IMR-90 (cell line): ENCODE measurements at regions not wholly inside any gene's neighbourhood (a gene's known extent, or its start where the extent isn't known, plus 50 kb on each side); places are given as distances from the start of the nearest gene placed in this dataset.
A peak's percentile ranks its signal among the peaks of the same experiment; 100 is the strongest.
"Not testable (repeated sequence)": the region's sequence is repeated elsewhere in the genome, so short reads cannot be mapped to it uniquely, and the experiment has no call there.

Source experiments
- ATAC-seq: fragments of 200-7000 bp; cut with Tn5 transposase; 2 replicates; pipeline ENCODE4 v1.9.1; 2020; ENCODE audit warnings: low read depth, mild to moderate bottlenecking, moderate library complexity
- BruUV-seq: library from RNA; stranded (reverse); fragments of 400-500 nt; replicated peaks from 2 replicates; lab custom pipeline; 2021; lab: Mats Ljungman, UMichigan
- CTCF ChIA-PET: fragments of 300-600 bp; formaldehyde crosslinking; extraction: SDS; loops from one replicate; lab custom pipeline; 2021; ENCODE audit warnings: antibody characterized with exemption; lab: Yijun Ruan, JAX
- POLR2A ChIA-PET: fragments of 300-600 bp; sonication (Branson Sonifier 250); formaldehyde crosslinking; loops from one replicate; lab custom pipeline; 2022; ENCODE audit warnings: antibody characterized with exemption; ENCODE audit not compliant: unreplicated experiment; lab: Charles Lee
- DNase-seq: peaks from one replicate; pipeline ENCODE4 v3.0.0; 2013
- H2AFZ ChIP-seq: replicated peaks from 2 replicates; pipeline ENCODE3; 2013; ENCODE audit warnings: low read length, mild to moderate bottlenecking; ENCODE audit not compliant: poor library complexity
- H2AK5ac ChIP-seq: 2 replicates; pipeline ENCODE4 v1.6.1; 2013; ENCODE audit warnings: low read depth, low read length, inconsistent platforms
- H2AK9ac ChIP-seq: replicated peaks from 2 replicates; pipeline ENCODE3; 2013; ENCODE audit warnings: mild to moderate bottlenecking, low read depth, low read length, moderate library complexity; ENCODE audit not compliant: poor library complexity
- H2BK120ac ChIP-seq: 2 replicates; pipeline ENCODE4 v1.6.1; 2013; ENCODE audit warnings: low read depth, low read length, inconsistent platforms
- H2BK15ac ChIP-seq: 3 replicates; pipeline ENCODE4 v1.6.1; 2013; ENCODE audit warnings: low read depth, low read length, inconsistent platforms
- H2BK20ac ChIP-seq: 2 replicates; pipeline ENCODE4 v1.6.1; 2013; ENCODE audit warnings: low read depth, mild to moderate bottlenecking, inconsistent platforms, low read length, moderate library complexity
- H2BK5ac ChIP-seq: 2 replicates; pipeline ENCODE4 v1.6.1; 2013; ENCODE audit warnings: mild to moderate bottlenecking, low read depth, low read length, inconsistent platforms; ENCODE audit not compliant: poor library complexity, severe bottlenecking
- H3K14ac ChIP-seq: replicated peaks from 2 replicates; pipeline ENCODE4 v1.6.1; 2013; ENCODE audit warnings: low read depth, low read length, inconsistent platforms
- H3K18ac ChIP-seq: 2 replicates; pipeline ENCODE4 v1.6.1; 2013; ENCODE audit warnings: low read depth, low read length, control low read depth
- H3K23ac ChIP-seq: 2 replicates; pipeline ENCODE4 v1.6.1; 2013; ENCODE audit warnings: low read depth, low read length, inconsistent platforms
- H3K27ac ChIP-seq: 2 replicates; pipeline ENCODE4 v1.5.1; 2013; ENCODE audit warnings: mild to moderate bottlenecking, control low read depth, low read length; ENCODE audit not compliant: insufficient read depth
- H3K27me3 ChIP-seq: 2 replicates; pipeline ENCODE4 v1.6.1; 2013; ENCODE audit warnings: low read length; ENCODE audit not compliant: control insufficient read depth, insufficient read depth
- H3K36me3 ChIP-seq: 2 replicates; pipeline ENCODE4 v1.6.1; 2013; ENCODE audit warnings: low read length, mixed read lengths; ENCODE audit not compliant: control insufficient read depth, insufficient read depth
- H3K4ac ChIP-seq: 2 replicates; pipeline ENCODE4 v1.6.1; 2013; ENCODE audit warnings: low read depth, low read length, inconsistent platforms
- H3K4me1 ChIP-seq: 2 replicates; pipeline ENCODE4 v1.6.1; 2013; ENCODE audit warnings: low read length, mixed read lengths; ENCODE audit not compliant: control insufficient read depth, insufficient read depth
- H3K4me2 ChIP-seq: 2 replicates; pipeline ENCODE4 v1.6.1; 2013; ENCODE audit warnings: low read depth, mild to moderate bottlenecking, control low read depth, low read length, moderate library complexity
- H3K4me3 ChIP-seq: 2 replicates; pipeline ENCODE4 v1.5.1; 2013; ENCODE audit warnings: low read depth, mild to moderate bottlenecking, control low read depth, low read length, moderate library complexity; ENCODE audit not compliant: insufficient read depth
- H3K56ac ChIP-seq: 2 replicates; pipeline ENCODE4 v1.6.1; 2013; ENCODE audit warnings: low read length, inconsistent platforms; ENCODE audit not compliant: insufficient read depth; ENCODE audit errors: extremely low read depth
- H3K79me1 ChIP-seq, 2 experiments: 2 replicates each; pipeline ENCODE4 v1.6.1; 2013; ENCODE audit warnings: low read length in 2 of 2, inconsistent platforms in 1 of 2, low read depth in 1 of 2
- H3K9ac ChIP-seq: 2 replicates; pipeline ENCODE4 v1.6.1; 2013; ENCODE audit warnings: low read depth, low read length, control low read depth
- H3K9me1 ChIP-seq: 2 replicates; pipeline ENCODE4 v1.6.1; 2013; ENCODE audit warnings: low read length, inconsistent platforms; ENCODE audit not compliant: insufficient read depth
- H3K9me3 ChIP-seq: 2 replicates; pipeline ENCODE4 v1.6.1; 2013; ENCODE audit warnings: low read length; ENCODE audit not compliant: control insufficient read depth, insufficient read depth
- H4K20me1 ChIP-seq: 2 replicates; pipeline ENCODE4 v1.6.1; 2013; ENCODE audit warnings: low read length, inconsistent platforms; ENCODE audit not compliant: insufficient read depth
- H4K5ac ChIP-seq: 2 replicates; pipeline ENCODE4 v1.6.1; 2013; ENCODE audit warnings: mild to moderate bottlenecking, low read depth, low read length, control low read depth
- H4K8ac ChIP-seq, 2 experiments: 2 replicates each; pipeline ENCODE4 v1.6.1; 2013; ENCODE audit warnings: low read depth in 2 of 2, low read length in 2 of 2, control low read depth in 1 of 2, inconsistent platforms in 1 of 2
- H4K91ac ChIP-seq: 2 replicates; pipeline ENCODE4 v1.6.1; 2013; ENCODE audit warnings: low read depth, low read length, inconsistent platforms; ENCODE audit not compliant: insufficient read depth
- whole genome bisulfite sequencing, 2 experiments: methylation state at CpG; one replicate each; pipeline versions ENCODE4 v1.1.5 to v1.1.7; 2013; ENCODE audit warnings: missing lambda C conversion rate in 2 of 2; ENCODE audit not compliant: insufficient read length in 1 of 2; ENCODE audit errors: extremely low coverage in 2 of 2; 5-methylcytosine and 5-hydroxymethylcytosine counted together
- dilution Hi-C: fragments of 300-500 bp; cut with HindIII; formaldehyde crosslinking; loops from one replicate; pipeline ENCODE4 v1.14.3; 2018; ENCODE audit warnings: low sequenced_read_pairs; ENCODE audit not compliant: unreplicated experiment
- in situ Hi-C: fragments of 300-500 bp; cut with MboI; formaldehyde crosslinking; loops from 3 replicates; pipeline ENCODE4 v1.14.3; 2019; ENCODE audit warnings: low sequenced_read_pairs, inconsistent platforms, mixed read lengths
- intact Hi-C: fragments of 100-400 bp; cut with micrococcal nuclease; formaldehyde crosslinking; loops from 2 replicates; pipeline ENCODE4 v1.10.0; 2022

GRCh38 chr2:110394769-110395168 is 77.8 kb downstream of the LIMS4 start:
- ATAC-seq, result peak; percentile 87
- H2BK120ac ChIP-seq, H3K9ac ChIP-seq, H4K5ac ChIP-seq, H2AFZ ChIP-seq, dilution Hi-C loops, H3K79me1 ChIP-seq, intact Hi-C loops, H3K23ac ChIP-seq, H3K4me2 ChIP-seq, H2BK15ac ChIP-seq, H3K4me3 ChIP-seq, DNase-seq, H3K9me3 ChIP-seq, H2AK5ac ChIP-seq, H3K36me3 ChIP-seq, H4K91ac ChIP-seq, BruUV-seq, H3K4me1 ChIP-seq, H3K56ac ChIP-seq, H4K8ac ChIP-seq, H3K14ac ChIP-seq, H3K4ac ChIP-seq, H3K27ac ChIP-seq, H3K27me3 ChIP-seq, H2BK20ac ChIP-seq, POLR2A ChIA-PET, H3K9me1 ChIP-seq, H4K20me1 ChIP-seq, in situ Hi-C loops, H2AK9ac ChIP-seq, H3K18ac ChIP-seq, H2BK5ac ChIP-seq, CTCF ChIA-PET: not testable (repeated sequence)
- WGBS, 2 experiments, result no CpG with 5 or more reads among the region's 2 CpGs

GRCh38 chr2:110392366-110392765 is 80.2 kb downstream of the LIMS4 start:
- H4K8ac ChIP-seq, H4K91ac ChIP-seq, H3K56ac ChIP-seq, CTCF ChIA-PET, H3K9ac ChIP-seq, H2BK20ac ChIP-seq, POLR2A ChIA-PET, H3K4me2 ChIP-seq, H3K79me1 ChIP-seq, H2AFZ ChIP-seq, H3K18ac ChIP-seq, H3K27me3 ChIP-seq, H2BK15ac ChIP-seq, in situ Hi-C loops, H3K36me3 ChIP-seq, H2AK9ac ChIP-seq, H3K23ac ChIP-seq, H3K9me1 ChIP-seq, H2AK5ac ChIP-seq, H3K27ac ChIP-seq, dilution Hi-C loops, H4K20me1 ChIP-seq, ATAC-seq, H3K4ac ChIP-seq, DNase-seq, H3K4me3 ChIP-seq, H3K9me3 ChIP-seq, H2BK5ac ChIP-seq, H3K4me1 ChIP-seq, H3K14ac ChIP-seq, H4K5ac ChIP-seq, BruUV-seq, intact Hi-C loops, H2BK120ac ChIP-seq: not testable (repeated sequence)
- whole genome bisulfite sequencing, 2 experiments, result no CpG with 5 or more reads among the region's 8 CpGs
